ENCODE measurements at regions not wholly inside any gene's neighbourhood (a gene's known extent, or its start where the extent isn't known, plus 50 kb on each side); places are given as distances from the start of the nearest gene placed in this dataset.

GRCh38 chr5:111851631-111852548 lies 94.9 kb upstream of the NREP start:
- no peak overlapping the region for H2AFZ ChIP-seq (ENCODE audit: low read depth, low read length)
- no peaks in the 10 kb centered on the region for H3K4me1 ChIP-seq (ENCODE audit: control insufficient read depth, extremely low read depth, insufficient read depth, low read length)
- H3K4me2 ChIP-seq (ENCODE audit: insufficient read depth, low read length) = no peak overlapping the region
- H3K79me2 ChIP-seq (ENCODE audit: control insufficient read depth, insufficient read depth, low read length) = no peaks in the 10 kb centered on the region
- TF ChIP-seq EZH2 (IDR thresholded peaks at IDR 0.05; ENCODE audit: borderline replicate concordance, low read depth, low read length, severe bottlenecking) = no peak
- POLR2A ChIA-PET = no interaction called here
- FAIRE-seq = no peak
- H3K4me3 ChIP-seq (replicated peaks in 1 of 3; ENCODE audit: insufficient read depth in 1 of 3, low read depth in 1 of 3, low read length in 3 of 3) = no peak overlapping the region
- H4K20me1 ChIP-seq (replicated peaks; ENCODE audit: control insufficient read depth, extremely low read depth, insufficient read depth, low read length) = no peaks in the 10 kb centered on the region
- BruUV-seq (replicated peaks) = no TSS peak
- no peaks in the 10 kb centered on the region for H3K9me3 ChIP-seq (replicated peaks; ENCODE audit: control insufficient read depth, insufficient read depth, low read length)
- DNase-seq (ENCODE audit: low read depth, low spot score) = no peak
- no peak overlapping the region for H3K9ac ChIP-seq (replicated peaks; ENCODE audit: extremely low read depth, insufficient read depth, low read length)
- CTCF ChIA-PET = interaction anchor here (1.1 kb wide), 1 partner anchor 164 kb away, joined by 3 read pairs; no protein-coding TSS in a partner anchor
- H3K36me3 ChIP-seq (ENCODE audit: control insufficient read depth in 2 of 2, extremely low read depth in 1 of 2, insufficient read depth in 2 of 2, low read length in 2 of 2) = no peaks in the 10 kb centered on the region
- H3K27ac ChIP-seq (ENCODE audit: insufficient read depth, low read depth, low read length) = no peak overlapping the region
- intact Hi-C loops (cut with micrococcal nuclease) (no loop called here), dilution Hi-C loops (cut with MboI; ENCODE audit: extremely low pct_ligation_motif_present, low sequenced_read_pairs) (no loop called here)
- H3K9me1 ChIP-seq (replicated peaks; ENCODE audit: control insufficient read depth, extremely low read depth, insufficient read depth, low read length) = no peaks in the 10 kb centered on the region
- H3K27me3 ChIP-seq (ENCODE audit: control insufficient read depth in 2 of 2, insufficient read depth in 2 of 2, low read length in 2 of 2) = no peaks in the 10 kb centered on the region

GRCh38 chr5:111848476-111848875 lies 91.5 kb upstream of the NREP start:
- POLR2A ChIA-PET = no interaction called here

More at GRCh38 chr5:111848476-111848875, 91.5 kb upstream of the NREP start:
- H2AFZ ChIP-seq (ENCODE audit: low read depth, low read length) = no peak overlapping the region
- H3K27me3 ChIP-seq (ENCODE audit: control insufficient read depth in 2 of 2, insufficient read depth in 2 of 2, low read length in 2 of 2) = no peaks in the 10 kb centered on the region
- dilution Hi-C loops (cut with MboI; ENCODE audit: extremely low pct_ligation_motif_present, low sequenced_read_pairs) (no loop called here), intact Hi-C loops (cut with micrococcal nuclease) (loop anchor here (10.0 kb wide), 1 partner anchor 714 kb away; no protein-coding TSS in a partner anchor)
- FAIRE-seq (no peak), DNase-seq (ENCODE audit: low read depth, low spot score) (no peak)
- TF ChIP-seq CTCF (IDR thresholded peaks at IDR 0.05; ENCODE audit: extremely low read depth in 1 of 2, insufficient read depth in 1 of 2, low read depth in 1 of 2, low read length in 2 of 2) = no peak
- TF ChIP-seq MAX (IDR thresholded peaks at IDR 0.05; ENCODE audit: insufficient read depth, insufficient read length) = no peak
- no peak for TF ChIP-seq MYC (IDR thresholded peaks at IDR 0.05; ENCODE audit: low read depth, low read length)
- no peak for TF ChIP-seq EZH2 (IDR thresholded peaks at IDR 0.05; ENCODE audit: borderline replicate concordance, low read depth, low read length, severe bottlenecking)
- no peak for TF ChIP-seq POLR2A (IDR thresholded peaks at IDR 0.05; ENCODE audit: low read depth, low read length)
- TF ChIP-seq FOS (IDR thresholded peaks at IDR 0.05; ENCODE audit: borderline replicate concordance, insufficient read depth, low read length) = no peak
- H3K27ac ChIP-seq (ENCODE audit: insufficient read depth, low read depth, low read length) = no peak overlapping the region
- H4K20me1 ChIP-seq (replicated peaks; ENCODE audit: control insufficient read depth, extremely low read depth, insufficient read depth, low read length) = no peaks in the 10 kb centered on the region
- CTCF ChIA-PET = interaction anchor here (0.8 kb wide), 1 partner anchor 20 kb away, joined by 3 read pairs; no protein-coding TSS in a partner anchor
- no peaks in the 10 kb centered on the region for H3K79me2 ChIP-seq (ENCODE audit: control insufficient read depth, insufficient read depth, low read length)
- no peaks in the 10 kb centered on the region for H3K36me3 ChIP-seq (ENCODE audit: control insufficient read depth in 2 of 2, extremely low read depth in 1 of 2, insufficient read depth in 2 of 2, low read length in 2 of 2)
- H3K4me2 ChIP-seq (ENCODE audit: insufficient read depth, low read length) = no peak overlapping the region
- H3K4me3 ChIP-seq (replicated peaks in 1 of 3; ENCODE audit: insufficient read depth in 1 of 3, low read depth in 1 of 3, low read length in 3 of 3) = no peak overlapping the region
- H3K4me1 ChIP-seq (ENCODE audit: control insufficient read depth, extremely low read depth, insufficient read depth, low read length) = no peaks in the 10 kb centered on the region
- H3K9ac ChIP-seq (replicated peaks; ENCODE audit: extremely low read depth, insufficient read depth, low read length) = no peak overlapping the region
- H3K9me3 ChIP-seq (replicated peaks; ENCODE audit: control insufficient read depth, insufficient read depth, low read length) = no peaks in the 10 kb centered on the region
- BruUV-seq (replicated peaks) = no TSS peak
- no peaks in the 10 kb centered on the region for H3K9me1 ChIP-seq (replicated peaks; ENCODE audit: control insufficient read depth, extremely low read depth, insufficient read depth, low read length)
